BJ (cell line): ENCODE measurements at regions not wholly inside any gene's neighbourhood (a gene's known extent, or its start where the extent isn't known, plus 50 kb on each side); places are given as distances from the start of the nearest gene placed in this dataset.

Experiments used
- CTCF ChIA-PET: fragments of 350-600 bp; formaldehyde crosslinking; extraction: SDS; loops from one replicate; lab custom pipeline; 2021; ENCODE audit warnings: antibody characterized with exemption, inconsistent platforms; lab: Yijun Ruan, JAX
- POLR2A ChIA-PET: fragments of 300-600 bp; sonication (Branson Sonifier 250); formaldehyde crosslinking; extraction: SDS; loops from one replicate; lab custom pipeline; 2021; ENCODE audit warnings: antibody characterized with exemption; lab: Charles Lee
- DNase-seq: peaks from one replicate; pipeline ENCODE4 v3.0.0-alpha.2; 2011; ENCODE audit warnings: low read depth
- H3K27me3 ChIP-seq: 2 replicates; pipeline ENCODE4 v1.6.0; 2011; ENCODE audit warnings: low read length; ENCODE audit not compliant: control insufficient read depth, insufficient read depth
- H3K36me3 ChIP-seq: 2 replicates; pipeline ENCODE4 v1.5.1; 2011; ENCODE audit warnings: low read length; ENCODE audit not compliant: control insufficient read depth, insufficient read depth
- H3K4me3 ChIP-seq: 2 replicates; pipeline ENCODE4 v1.5.1; 2011; ENCODE audit warnings: low read depth, mild to moderate bottlenecking, control low read depth, low read length
- TF ChIP-seq, protein P1 (sequence below): IDR thresholded peaks from 2 replicates; pipeline ENCODE4 v1.5.1; 2011; ENCODE audit warnings: low read depth, mild to moderate bottlenecking, control low read depth, inconsistent platforms, low read length, moderate library complexity; ENCODE audit not compliant: insufficient read depth

- TF ChIP-seq, protein P1, sequence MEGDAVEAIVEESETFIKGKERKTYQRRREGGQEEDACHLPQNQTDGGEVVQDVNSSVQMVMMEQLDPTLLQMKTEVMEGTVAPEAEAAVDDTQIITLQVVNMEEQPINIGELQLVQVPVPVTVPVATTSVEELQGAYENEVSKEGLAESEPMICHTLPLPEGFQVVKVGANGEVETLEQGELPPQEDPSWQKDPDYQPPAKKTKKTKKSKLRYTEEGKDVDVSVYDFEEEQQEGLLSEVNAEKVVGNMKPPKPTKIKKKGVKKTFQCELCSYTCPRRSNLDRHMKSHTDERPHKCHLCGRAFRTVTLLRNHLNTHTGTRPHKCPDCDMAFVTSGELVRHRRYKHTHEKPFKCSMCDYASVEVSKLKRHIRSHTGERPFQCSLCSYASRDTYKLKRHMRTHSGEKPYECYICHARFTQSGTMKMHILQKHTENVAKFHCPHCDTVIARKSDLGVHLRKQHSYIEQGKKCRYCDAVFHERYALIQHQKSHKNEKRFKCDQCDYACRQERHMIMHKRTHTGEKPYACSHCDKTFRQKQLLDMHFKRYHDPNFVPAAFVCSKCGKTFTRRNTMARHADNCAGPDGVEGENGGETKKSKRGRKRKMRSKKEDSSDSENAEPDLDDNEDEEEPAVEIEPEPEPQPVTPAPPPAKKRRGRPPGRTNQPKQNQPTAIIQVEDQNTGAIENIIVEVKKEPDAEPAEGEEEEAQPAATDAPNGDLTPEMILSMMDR, result peak; percentile 67
- H3K36me3 ChIP-seq, result no peaks in the 10 kb centered on the region
- DNase-seq, result no peak
- no peaks in the 10 kb centered on the region for H3K27me3 ChIP-seq
- CTCF ChIA-PET, result interaction anchor here (0.6 to 1.4 kb wide), 7 partner anchors 9 to 132 kb away, joined by 3 to 5 read pairs (median 3); no protein-coding TSS in a partner anchor
- POLR2A ChIA-PET, result no interaction called here
- no peak overlapping the region for H3K4me3 ChIP-seq
Measured at GRCh38 chr11:18844753-18845367, 53.3 kb upstream of the PTPN5 start.
